ENCODE measurements at regions not wholly inside any gene's neighbourhood (a gene's known extent, or its start where the extent isn't known, plus 50 kb on each side); places are given as distances from the start of the nearest gene placed in this dataset.

DNA sequence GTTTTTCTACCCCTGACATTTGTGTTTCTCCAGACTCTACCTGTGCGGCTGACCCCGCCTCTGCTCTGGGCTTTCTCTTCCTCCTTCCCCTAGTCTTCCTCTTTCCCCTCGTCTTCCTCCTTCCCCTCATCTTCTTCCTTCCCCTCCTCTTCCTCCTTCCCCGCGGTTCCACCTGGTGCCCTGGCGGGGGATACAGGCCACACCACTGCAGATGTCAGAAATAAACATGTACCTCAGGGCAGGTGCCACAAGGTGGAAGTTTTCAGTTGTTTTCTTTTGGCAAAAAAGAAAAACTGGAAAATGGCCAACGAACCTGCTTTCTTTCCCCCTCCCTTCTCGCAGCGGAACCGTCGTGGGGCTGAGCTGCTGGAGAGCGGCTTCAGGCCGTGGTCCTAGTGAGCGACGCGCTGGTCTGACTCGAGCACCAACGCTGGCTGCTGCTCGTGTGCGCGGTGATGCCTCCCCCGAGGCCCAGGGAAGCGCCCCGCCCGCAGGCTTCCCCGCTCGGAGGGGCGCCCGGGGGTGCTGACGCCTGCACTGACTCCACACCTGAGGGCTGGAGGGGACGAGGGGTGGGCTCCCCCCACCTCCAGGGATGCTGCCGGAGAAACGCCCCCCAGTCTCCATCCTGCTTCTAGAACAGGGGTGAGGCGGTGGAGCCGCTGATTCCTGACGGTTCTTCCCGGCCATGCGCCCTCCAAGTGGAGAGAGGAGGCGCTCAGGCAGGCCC lies 83.7 kb upstream of the ZNF516 start:
- H4K20me1 ChIP-seq (replicated peaks; ENCODE audit: control insufficient read depth, extremely low read depth, insufficient read depth, low read length): no peaks in the 10 kb centered on the region
- H3K27me3 ChIP-seq (ENCODE audit: control insufficient read depth in 2 of 2, insufficient read depth in 2 of 2, low read length in 2 of 2): no peaks in the 10 kb centered on the region
- H3K4me1 ChIP-seq (ENCODE audit: control insufficient read depth, extremely low read depth, insufficient read depth, low read length): no peaks in the 10 kb centered on the region
- TF ChIP-seq, protein P1, sequence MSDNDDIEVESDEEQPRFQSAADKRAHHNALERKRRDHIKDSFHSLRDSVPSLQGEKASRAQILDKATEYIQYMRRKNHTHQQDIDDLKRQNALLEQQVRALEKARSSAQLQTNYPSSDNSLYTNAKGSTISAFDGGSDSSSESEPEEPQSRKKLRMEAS (IDR thresholded peaks at IDR 0.05; ENCODE audit: insufficient read depth, insufficient read length): no peak
- no peak for TF ChIP-seq MYC (IDR thresholded peaks at IDR 0.05; ENCODE audit: low read depth, low read length)
- no peak for FAIRE-seq
- intact Hi-C loops (cut with micrococcal nuclease): no loop called here
- no peaks in the 10 kb centered on the region for H3K79me2 ChIP-seq (ENCODE audit: control insufficient read depth, insufficient read depth, low read length)
- BruUV-seq (replicated peaks): no TSS peak
- H3K4me2 ChIP-seq (ENCODE audit: insufficient read depth, low read length): no peak overlapping the region
- dilution Hi-C loops (cut with MboI; ENCODE audit: extremely low pct_ligation_motif_present, low sequenced_read_pairs): no loop called here
- DNase-seq (ENCODE audit: low read depth, low spot score): no peak
- H3K4me3 ChIP-seq (replicated peaks in 1 of 3; ENCODE audit: insufficient read depth in 1 of 3, low read depth in 1 of 3, low read length in 3 of 3): no peak overlapping the region
- no peak overlapping the region for H3K27ac ChIP-seq (ENCODE audit: insufficient read depth, low read depth, low read length)
- H3K36me3 ChIP-seq (ENCODE audit: control insufficient read depth in 2 of 2, extremely low read depth in 1 of 2, insufficient read depth in 2 of 2, low read length in 2 of 2): no peaks in the 10 kb centered on the region
- ChIA-PET POLR2A (no interaction called here), CTCF (no interaction called here)
- H2AFZ ChIP-seq (ENCODE audit: low read depth, low read length): no peak overlapping the region
- no peak overlapping the region for H3K9ac ChIP-seq (replicated peaks; ENCODE audit: extremely low read depth, insufficient read depth, low read length)
- H3K9me3 ChIP-seq (replicated peaks; ENCODE audit: control insufficient read depth, insufficient read depth, low read length): no peaks in the 10 kb centered on the region
- H3K9me1 ChIP-seq (replicated peaks; ENCODE audit: control insufficient read depth, extremely low read depth, insufficient read depth, low read length): no peaks in the 10 kb centered on the region

DNA sequence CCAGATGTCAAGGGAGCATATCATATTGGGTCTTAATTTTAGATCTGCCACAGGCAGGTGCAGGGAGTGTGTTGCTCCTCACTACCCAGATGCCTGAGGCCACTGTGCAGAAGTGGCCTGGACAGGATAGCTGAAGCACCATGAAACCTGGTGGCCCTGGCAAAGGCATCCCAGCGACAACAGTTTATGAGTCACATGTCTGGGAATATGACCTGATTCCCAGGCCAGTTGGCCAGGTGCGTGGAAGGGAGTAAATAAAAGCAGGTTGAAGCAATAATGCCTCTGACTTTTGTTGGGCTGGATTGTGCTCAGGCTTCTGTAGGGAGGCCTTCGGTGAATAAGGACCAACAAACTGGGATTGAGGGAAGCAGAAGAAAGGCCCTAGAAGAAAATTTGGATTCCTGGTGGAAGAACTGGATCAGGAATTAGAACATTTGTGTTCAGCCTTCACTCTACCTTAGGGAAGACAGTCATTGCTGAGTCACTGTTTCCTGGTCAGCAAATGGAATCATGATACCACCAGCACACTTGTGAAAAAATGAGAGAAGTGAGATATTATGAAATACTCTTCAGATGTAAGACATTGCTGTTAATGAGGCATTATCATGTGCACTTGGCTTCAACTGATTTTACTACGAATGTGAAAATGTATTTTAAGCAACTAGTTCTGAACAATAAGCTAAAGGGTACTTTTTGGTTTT lies 78.4 kb upstream of the ZNF516 start:
- no peaks in the 10 kb centered on the region for H3K36me3 ChIP-seq (ENCODE audit: control insufficient read depth in 2 of 2, extremely low read depth in 1 of 2, insufficient read depth in 2 of 2, low read length in 2 of 2)
- no peaks in the 10 kb centered on the region for H3K9me1 ChIP-seq (replicated peaks; ENCODE audit: control insufficient read depth, extremely low read depth, insufficient read depth, low read length)
- no peaks in the 10 kb centered on the region for H3K4me1 ChIP-seq (ENCODE audit: control insufficient read depth, extremely low read depth, insufficient read depth, low read length)
- FAIRE-seq (no peak), DNase-seq (ENCODE audit: low read depth, low spot score) (no peak)
- H3K79me2 ChIP-seq (ENCODE audit: control insufficient read depth, insufficient read depth, low read length): no peaks in the 10 kb centered on the region
- no peak overlapping the region for H3K9ac ChIP-seq (replicated peaks; ENCODE audit: extremely low read depth, insufficient read depth, low read length)
- no peak overlapping the region for H3K4me2 ChIP-seq (ENCODE audit: insufficient read depth, low read length)
- H3K9me3 ChIP-seq (replicated peaks; ENCODE audit: control insufficient read depth, insufficient read depth, low read length): no peaks in the 10 kb centered on the region
- BruUV-seq (replicated peaks): no TSS peak
- intact Hi-C loops (cut with micrococcal nuclease): no loop called here
- CTCF ChIA-PET: no interaction called here
- no peak overlapping the region for H3K27ac ChIP-seq (ENCODE audit: insufficient read depth, low read depth, low read length)
- H2AFZ ChIP-seq (ENCODE audit: low read depth, low read length): no peak overlapping the region
- no peaks in the 10 kb centered on the region for H3K27me3 ChIP-seq (ENCODE audit: control insufficient read depth in 2 of 2, insufficient read depth in 2 of 2, low read length in 2 of 2)
- H3K4me3 ChIP-seq (replicated peaks in 1 of 3; ENCODE audit: insufficient read depth in 1 of 3, low read depth in 1 of 3, low read length in 3 of 3): no peak overlapping the region
- dilution Hi-C loops (cut with MboI; ENCODE audit: extremely low pct_ligation_motif_present, low sequenced_read_pairs): no loop called here
- POLR2A ChIA-PET: no interaction called here
- H4K20me1 ChIP-seq (replicated peaks; ENCODE audit: control insufficient read depth, extremely low read depth, insufficient read depth, low read length): no peaks in the 10 kb centered on the region
- TF ChIP-seq FOS (IDR thresholded peaks at IDR 0.05; ENCODE audit: borderline replicate concordance, insufficient read depth, low read length) (peak; percentile 19), MYC (IDR thresholded peaks at IDR 0.05; ENCODE audit: low read depth, low read length) (no peak)
